ENCODE measurements at regions not wholly inside any gene's neighbourhood (a gene's known extent, or its start where the extent isn't known, plus 50 kb on each side); places are given as distances from the start of the nearest gene placed in this dataset.
"Not testable (repeated sequence)": the region's sequence is repeated elsewhere in the genome, so short reads cannot be mapped to it uniquely, and the experiment has no call there.

DNA sequence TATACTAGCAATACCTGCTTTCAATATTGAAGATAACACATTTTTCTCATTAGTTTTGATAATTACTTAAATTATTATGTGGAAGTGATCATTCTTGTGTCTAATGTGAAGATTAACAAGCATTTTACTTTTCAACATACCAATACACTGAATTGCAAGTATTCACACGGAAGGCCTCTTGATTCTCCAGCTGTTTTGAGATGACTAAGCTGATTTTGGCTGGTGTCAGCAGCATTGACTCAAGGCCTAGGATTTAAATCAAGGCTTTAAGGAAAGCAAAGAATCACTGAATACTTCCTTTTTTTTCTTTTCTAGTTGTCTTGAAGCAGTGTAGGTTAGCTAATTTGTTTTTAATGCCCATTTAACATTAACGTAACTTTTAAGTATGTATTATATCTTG lies 373.7 kb downstream of the SRGAP2C start:
- H3K4me3 ChIP-seq = no peak overlapping the region
- DNase-seq = no peak
- TF ChIP-seq, protein P1, sequence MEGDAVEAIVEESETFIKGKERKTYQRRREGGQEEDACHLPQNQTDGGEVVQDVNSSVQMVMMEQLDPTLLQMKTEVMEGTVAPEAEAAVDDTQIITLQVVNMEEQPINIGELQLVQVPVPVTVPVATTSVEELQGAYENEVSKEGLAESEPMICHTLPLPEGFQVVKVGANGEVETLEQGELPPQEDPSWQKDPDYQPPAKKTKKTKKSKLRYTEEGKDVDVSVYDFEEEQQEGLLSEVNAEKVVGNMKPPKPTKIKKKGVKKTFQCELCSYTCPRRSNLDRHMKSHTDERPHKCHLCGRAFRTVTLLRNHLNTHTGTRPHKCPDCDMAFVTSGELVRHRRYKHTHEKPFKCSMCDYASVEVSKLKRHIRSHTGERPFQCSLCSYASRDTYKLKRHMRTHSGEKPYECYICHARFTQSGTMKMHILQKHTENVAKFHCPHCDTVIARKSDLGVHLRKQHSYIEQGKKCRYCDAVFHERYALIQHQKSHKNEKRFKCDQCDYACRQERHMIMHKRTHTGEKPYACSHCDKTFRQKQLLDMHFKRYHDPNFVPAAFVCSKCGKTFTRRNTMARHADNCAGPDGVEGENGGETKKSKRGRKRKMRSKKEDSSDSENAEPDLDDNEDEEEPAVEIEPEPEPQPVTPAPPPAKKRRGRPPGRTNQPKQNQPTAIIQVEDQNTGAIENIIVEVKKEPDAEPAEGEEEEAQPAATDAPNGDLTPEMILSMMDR (IDR thresholded peaks at IDR 0.05 in 8 of 11, conservative IDR thresholded peaks at IDR 0.05 in 3 of 11) = no peak
- TF ChIP-seq POLR2AphosphoS5 (IDR thresholded peaks at IDR 0.05) (no peak), POLR2A (IDR thresholded peaks at IDR 0.05) (no peak)
- H3K4me1 ChIP-seq = peaks cover 0 to 4% (median 0%) of the 10 kb centered on the region in 6 donors
- intact Hi-C loops (cut with DNase I; ENCODE audit: low total_unique reads) = loop anchor here (10.0 kb wide), 1 partner anchor 94 kb away; no protein-coding TSS in a partner anchor
- no peaks in the 10 kb centered on the region for H3K36me3 ChIP-seq
- H3K27ac ChIP-seq = peak overlapping the region in 2 of 8 donors; percentile 4 to 10
- H3K9me3 ChIP-seq = no peaks in the 10 kb centered on the region
- 40 to 57% (median 45%) methylated on average over 2 of the region's 2 CpGs for WGBS, 5 donors
- no peaks in the 10 kb centered on the region for H3K27me3 ChIP-seq (replicated peaks in 1 of 7)

DNA sequence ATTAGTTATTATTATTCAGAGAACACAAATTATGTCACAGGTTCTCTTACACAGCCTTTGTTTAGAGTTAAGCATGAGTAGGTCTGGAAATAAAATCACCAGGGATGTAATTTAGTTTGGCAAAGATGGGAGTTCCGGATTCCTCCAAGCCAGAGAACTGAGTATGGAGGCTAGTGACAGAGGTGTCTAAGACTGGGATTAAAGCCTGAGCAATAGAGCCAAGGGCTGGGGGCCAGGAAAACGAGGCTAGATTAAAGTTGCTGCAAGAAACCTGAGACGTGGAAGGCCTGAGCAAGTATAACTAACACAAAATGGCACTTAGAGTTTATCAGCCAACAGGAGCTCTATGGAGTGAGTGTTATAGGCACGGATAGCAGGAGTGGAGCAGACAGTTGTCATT lies 381.6 kb downstream of the SRGAP2C start:
- intact Hi-C loops (cut with DNase I; ENCODE audit: low total_unique reads) = no loop called here
- DNase-seq = no peak
- 68 to 87% (median 80%) methylated on average over 4 of the region's 4 CpGs for WGBS, 5 donors

DNA sequence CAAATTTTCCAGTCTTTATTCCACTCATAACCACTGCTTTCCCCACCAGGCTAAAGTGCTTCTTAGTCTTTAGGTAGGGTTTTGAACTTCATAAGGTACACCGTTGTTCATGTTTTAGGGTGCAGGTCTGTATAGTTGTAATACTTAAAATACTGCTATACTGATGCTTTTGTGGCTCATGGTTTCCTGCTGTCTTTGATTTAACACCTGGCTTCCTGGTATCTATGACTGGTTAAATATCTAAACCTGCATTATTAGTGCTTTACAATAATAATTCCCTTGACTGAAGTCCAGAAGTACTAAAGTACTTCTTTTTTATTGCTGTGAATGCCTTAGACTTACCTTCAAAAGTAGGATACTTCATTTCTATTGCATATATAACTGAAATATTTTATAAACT lies 384.7 kb downstream of the SRGAP2C start:
- WGBS, 5 donors = 76 to 88% (median 78%) methylated on average over 1 of the region's 1 CpG
- H3K4me1 ChIP-seq = no peaks in the 10 kb centered on the region
- intact Hi-C loops (cut with DNase I; ENCODE audit: low total_unique reads) = no loop called here
- no peaks in the 10 kb centered on the region for H3K27me3 ChIP-seq (replicated peaks in 1 of 7)
- no peak for DNase-seq
- peaks cover 0 to 4% (median 0%) of the 10 kb centered on the region in 6 donors for H3K36me3 ChIP-seq
- no peaks in the 10 kb centered on the region for H3K9me3 ChIP-seq
- H3K27ac ChIP-seq = no peak overlapping the region
- TF ChIP-seq, protein P1 (IDR thresholded peaks at IDR 0.05 in 8 of 11, conservative IDR thresholded peaks at IDR 0.05 in 3 of 11) = no peak
- TF ChIP-seq POLR2A (IDR thresholded peaks at IDR 0.05) (no peak), POLR2AphosphoS5 (IDR thresholded peaks at IDR 0.05) (no peak)
- no peak overlapping the region for H3K4me3 ChIP-seq

More for the DNA sequence above, 381.6 kb downstream of the SRGAP2C start:
- Histone ChIP-seq H3K9me3 (no peaks in the 10 kb centered on the region), H3K36me3 (no peaks in the 10 kb centered on the region), H3K27ac (no peak overlapping the region), H3K4me1 (no peaks in the 10 kb centered on the region), H3K4me3 (no peak overlapping the region), H3K27me3 (replicated peaks in 1 of 7) (no peaks in the 10 kb centered on the region)
- TF ChIP-seq POLR2A (IDR thresholded peaks at IDR 0.05) = no peak
- TF ChIP-seq, protein P1 (IDR thresholded peaks at IDR 0.05 in 8 of 11, conservative IDR thresholded peaks at IDR 0.05 in 3 of 11) = no peak
- no peak for TF ChIP-seq POLR2AphosphoS5 (IDR thresholded peaks at IDR 0.05)

DNA sequence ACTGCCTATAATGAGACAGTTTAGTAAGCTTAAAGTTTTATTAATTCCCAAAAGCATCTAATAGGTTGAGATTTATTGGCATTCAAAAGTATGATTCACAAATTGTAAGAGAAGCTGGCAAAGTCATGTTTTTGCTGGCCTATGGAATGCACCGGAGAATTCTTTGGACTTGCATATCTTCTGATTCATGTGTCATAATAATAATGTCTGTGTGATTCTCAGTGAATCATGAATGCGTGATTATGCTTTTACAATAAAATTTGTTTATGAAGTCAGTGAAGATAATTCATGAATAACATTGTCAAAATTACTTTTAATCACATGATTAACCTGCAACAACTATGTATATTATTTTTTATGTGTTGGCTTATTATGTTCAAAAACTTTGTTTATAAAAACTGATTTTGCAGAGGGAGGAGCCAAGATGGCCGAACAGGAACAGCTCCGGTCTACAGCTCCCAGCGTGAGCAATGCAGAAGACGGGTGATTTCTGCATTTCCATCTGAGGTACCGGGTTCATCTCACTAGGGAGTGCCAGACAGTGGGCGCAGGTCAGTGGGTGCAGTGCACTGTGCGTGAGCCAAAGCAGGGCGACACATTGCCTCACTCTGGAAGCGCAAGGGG lies 389.2 kb downstream of the SRGAP2C start:
- intact Hi-C loops (cut with DNase I; ENCODE audit: low total_unique reads); H3K4me1 ChIP-seq; H3K27ac ChIP-seq; H3K36me3 ChIP-seq; DNase-seq; H3K4me3 ChIP-seq; H3K27me3 ChIP-seq (replicated peaks in 1 of 7): not testable (repeated sequence)
- WGBS, 5 donors = 94 to 96% (median 96%) methylated on average over 10 to 11 of the region's 11 CpGs
- peaks cover 0 to 15% (median 6%) of the 10 kb centered on the region in 8 donors for H3K9me3 ChIP-seq

DNA sequence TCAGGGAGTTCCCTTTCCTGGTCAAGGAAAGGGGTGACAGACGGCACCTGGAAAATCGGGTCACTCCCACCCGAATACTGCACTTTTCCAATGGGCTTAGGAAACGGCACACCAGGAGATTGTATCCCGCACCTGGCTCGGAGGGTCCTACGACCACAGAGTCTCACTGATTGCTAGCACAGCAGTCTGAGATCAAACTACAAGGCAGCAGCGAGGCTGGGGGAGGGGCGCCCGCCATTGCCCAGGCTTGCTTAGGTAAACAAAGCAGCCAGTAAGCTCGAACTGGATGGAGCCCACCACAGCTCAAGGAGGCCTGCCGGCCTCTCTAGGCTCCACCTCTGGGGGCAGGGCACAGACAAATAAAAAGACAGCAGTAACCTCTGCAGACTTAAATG lies 389.7 kb downstream of the SRGAP2C start:
- H3K4me1 ChIP-seq; intact Hi-C loops (cut with DNase I; ENCODE audit: low total_unique reads); DNase-seq: not testable (repeated sequence)

DNA sequence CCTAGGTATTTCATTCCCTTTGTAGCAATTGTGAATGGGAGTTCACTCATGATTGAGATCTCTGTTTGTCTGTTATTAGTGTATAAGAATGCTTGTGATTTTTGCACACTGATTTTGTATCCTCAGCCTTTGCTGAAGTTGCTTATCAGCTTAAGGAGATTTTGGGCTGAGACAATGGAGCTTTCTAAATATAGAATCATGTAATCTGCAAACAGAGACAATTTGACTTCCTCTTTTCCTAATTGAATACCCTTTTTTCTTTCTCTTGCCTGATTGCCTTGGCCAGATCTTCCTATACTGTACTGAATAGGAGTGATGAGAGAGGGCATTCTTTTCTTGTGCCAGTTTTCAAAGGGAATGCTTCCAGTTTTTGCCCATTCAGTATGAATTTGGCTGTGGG lies 398.1 kb downstream of the SRGAP2C start:
- H3K27me3 ChIP-seq (replicated peaks in 1 of 7); H3K4me1 ChIP-seq; H3K36me3 ChIP-seq; H3K27ac ChIP-seq; DNase-seq; H3K4me3 ChIP-seq; intact Hi-C loops (cut with DNase I; ENCODE audit: low total_unique reads): not testable (repeated sequence)
- peaks cover 0 to 44% (median 27%) of the 10 kb centered on the region in 8 donors for H3K9me3 ChIP-seq

More for the DNA sequence above, 389.7 kb downstream of the SRGAP2C start:
- H3K36me3 ChIP-seq; H3K27ac ChIP-seq; H3K27me3 ChIP-seq (replicated peaks in 1 of 7); H3K4me3 ChIP-seq: not testable (repeated sequence)
- H3K9me3 ChIP-seq = peaks cover 0 to 17% (median 9%) of the 10 kb centered on the region in 8 donors
- 92 to 99% (median 94%) methylated on average over 7 to 12 of the region's 12 CpGs for WGBS, 5 donors
